Cardiac fibroblast (primary cell): ENCODE measurements at regions not wholly inside any gene's neighbourhood (a gene's known extent, or its start where the extent isn't known, plus 50 kb on each side); places are given as distances from the start of the nearest gene placed in this dataset.
A peak's percentile ranks its signal among the peaks of the same experiment; 100 is the strongest.
"Not testable (repeated sequence)": the region's sequence is repeated elsewhere in the genome, so short reads cannot be mapped to it uniquely, and the experiment has no call there.

Source experiments
- DNase-seq, 2 donors: peaks; one replicate each; pipeline versions ENCODE4 v3.0.0 to v3.0.0-alpha.2; 2010; ENCODE audit warnings: low read depth in 2 of 2
- H3K4me3 ChIP-seq, 2 donors: replicated peaks in 1 of 2; 1 replicate in 1 of 2; 2 replicates in 1 of 2; pipeline ENCODE4 v1.5.1; 2011; ENCODE audit warnings: low read depth in 2 of 2, low read length in 2 of 2, mild to moderate bottlenecking in 2 of 2, moderate library complexity in 1 of 2
- TF ChIP-seq, protein P1 (sequence below): IDR thresholded peaks from one replicate; pipeline ENCODE4 v1.5.1; 2011; ENCODE audit warnings: low read depth, mild to moderate bottlenecking, low read length, inconsistent platforms

DNA sequence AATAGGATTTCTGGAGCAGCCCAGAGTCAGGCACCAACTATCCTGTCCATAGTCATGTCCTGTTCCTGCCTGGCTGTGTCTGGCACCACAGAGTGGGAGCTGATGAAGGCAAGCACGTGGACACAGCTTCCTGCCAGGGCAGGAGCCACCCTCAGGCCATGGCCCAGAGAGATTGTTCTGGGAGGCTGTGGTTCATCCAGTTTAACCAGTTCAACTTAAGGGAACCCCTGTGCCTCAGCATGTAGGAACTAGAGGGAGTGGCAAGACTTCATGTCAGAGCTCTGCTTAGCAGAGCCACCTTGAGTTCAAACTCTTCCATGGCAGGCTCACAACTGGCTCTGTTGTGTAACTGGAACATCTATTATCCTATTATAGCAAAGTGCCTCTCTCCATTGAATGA, 73.2 kb upstream of the NCKAP5 start:
- H3K4me3 ChIP-seq, result no peak overlapping the region
- TF ChIP-seq, protein P1, sequence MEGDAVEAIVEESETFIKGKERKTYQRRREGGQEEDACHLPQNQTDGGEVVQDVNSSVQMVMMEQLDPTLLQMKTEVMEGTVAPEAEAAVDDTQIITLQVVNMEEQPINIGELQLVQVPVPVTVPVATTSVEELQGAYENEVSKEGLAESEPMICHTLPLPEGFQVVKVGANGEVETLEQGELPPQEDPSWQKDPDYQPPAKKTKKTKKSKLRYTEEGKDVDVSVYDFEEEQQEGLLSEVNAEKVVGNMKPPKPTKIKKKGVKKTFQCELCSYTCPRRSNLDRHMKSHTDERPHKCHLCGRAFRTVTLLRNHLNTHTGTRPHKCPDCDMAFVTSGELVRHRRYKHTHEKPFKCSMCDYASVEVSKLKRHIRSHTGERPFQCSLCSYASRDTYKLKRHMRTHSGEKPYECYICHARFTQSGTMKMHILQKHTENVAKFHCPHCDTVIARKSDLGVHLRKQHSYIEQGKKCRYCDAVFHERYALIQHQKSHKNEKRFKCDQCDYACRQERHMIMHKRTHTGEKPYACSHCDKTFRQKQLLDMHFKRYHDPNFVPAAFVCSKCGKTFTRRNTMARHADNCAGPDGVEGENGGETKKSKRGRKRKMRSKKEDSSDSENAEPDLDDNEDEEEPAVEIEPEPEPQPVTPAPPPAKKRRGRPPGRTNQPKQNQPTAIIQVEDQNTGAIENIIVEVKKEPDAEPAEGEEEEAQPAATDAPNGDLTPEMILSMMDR, result peak; percentile 5

DNA sequence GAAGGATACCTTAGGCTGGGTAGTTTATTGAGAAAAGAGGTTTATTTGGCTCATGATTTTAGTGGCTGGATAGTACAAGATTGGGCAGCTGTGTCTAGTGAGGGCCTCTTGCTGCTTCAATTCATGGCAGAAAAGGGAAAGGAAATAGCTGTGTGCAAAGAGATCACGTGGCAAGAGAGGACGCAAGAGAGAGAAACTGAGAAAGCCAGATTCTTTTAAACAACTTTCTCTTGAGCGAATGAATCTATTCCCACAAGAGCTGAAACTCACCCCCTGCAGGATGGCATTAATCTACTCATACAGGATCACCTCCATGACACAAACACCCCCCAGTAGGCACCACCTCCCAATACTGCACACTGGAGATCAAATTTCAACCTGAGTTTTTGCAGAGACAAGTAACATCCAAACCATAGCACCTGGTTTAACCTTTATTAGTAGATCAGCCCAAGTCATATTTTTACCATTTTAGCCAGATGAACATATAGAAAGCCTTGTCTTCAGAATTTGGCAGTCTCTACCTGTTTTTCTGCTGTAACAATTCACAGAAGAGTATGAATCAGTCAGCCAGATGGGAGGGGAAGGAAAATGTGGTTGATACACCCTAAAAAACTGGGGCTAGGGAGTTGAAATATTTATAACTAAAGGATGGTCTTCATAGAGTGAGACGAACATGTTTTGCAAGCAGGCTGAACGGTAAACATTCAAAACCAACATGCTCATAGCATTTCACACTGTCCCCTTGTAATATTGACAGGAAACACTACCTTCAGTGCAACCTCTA, 73.9 kb upstream of the NCKAP5 start:
- TF ChIP-seq, protein P1, result no peak

More for the DNA sequence above, 73.2 kb upstream of the NCKAP5 start:
- DNase-seq, result peak in 1 of 2 donors; percentile 35

DNA sequence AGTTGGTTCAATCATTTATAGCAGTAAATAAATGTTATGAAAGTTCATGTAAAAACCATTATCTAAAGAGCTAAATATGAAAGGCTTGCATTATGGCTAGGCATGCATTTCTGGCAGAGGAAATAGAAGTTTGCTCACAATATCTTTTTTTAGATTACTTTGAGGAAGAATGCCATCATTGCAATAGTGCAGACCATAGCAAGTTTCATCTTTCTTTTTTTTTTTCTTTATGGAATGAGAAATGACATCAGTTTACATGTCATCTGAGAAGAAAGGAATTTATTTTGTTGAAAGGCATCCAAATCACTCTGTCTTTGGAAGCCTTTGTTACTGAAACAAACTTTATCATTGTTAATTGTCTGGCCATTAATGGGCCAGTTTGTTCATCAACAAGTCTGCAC, 74.5 kb upstream of the NCKAP5 start:
- peak; percentile 43 to 60 for DNase-seq
- TF ChIP-seq, protein P1, result no peak

More for the DNA sequence above, 73.9 kb upstream of the NCKAP5 start:
- DNase-seq, result peak in 1 of 2 donors; percentile 20
- no peak overlapping the region for H3K4me3 ChIP-seq

DNA sequence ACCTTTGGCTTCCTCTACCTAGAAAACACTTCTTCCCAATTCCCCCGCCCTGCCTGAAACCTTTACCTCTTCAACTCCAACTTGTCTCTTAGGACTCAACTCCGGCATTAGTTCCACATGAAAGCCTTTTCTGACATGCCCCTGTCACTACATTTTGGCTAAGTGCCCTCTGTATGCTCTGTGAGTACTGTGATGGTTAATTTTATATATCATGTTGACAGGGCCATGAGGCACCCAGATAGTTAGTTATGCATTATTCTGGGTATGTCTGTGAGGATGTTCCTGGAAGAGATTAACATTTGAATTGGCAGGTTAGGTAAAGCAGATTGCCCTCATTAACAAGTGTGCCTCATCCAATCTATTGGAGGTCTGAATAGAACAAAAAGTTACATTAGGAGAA, 75.6 kb upstream of the NCKAP5 start:
- no peak overlapping the region for H3K4me3 ChIP-seq
- DNase-seq, result no peak
- TF ChIP-seq, protein P1, result no peak

More for the DNA sequence above, 74.5 kb upstream of the NCKAP5 start:
- H3K4me3 ChIP-seq, result no peak overlapping the region

DNA sequence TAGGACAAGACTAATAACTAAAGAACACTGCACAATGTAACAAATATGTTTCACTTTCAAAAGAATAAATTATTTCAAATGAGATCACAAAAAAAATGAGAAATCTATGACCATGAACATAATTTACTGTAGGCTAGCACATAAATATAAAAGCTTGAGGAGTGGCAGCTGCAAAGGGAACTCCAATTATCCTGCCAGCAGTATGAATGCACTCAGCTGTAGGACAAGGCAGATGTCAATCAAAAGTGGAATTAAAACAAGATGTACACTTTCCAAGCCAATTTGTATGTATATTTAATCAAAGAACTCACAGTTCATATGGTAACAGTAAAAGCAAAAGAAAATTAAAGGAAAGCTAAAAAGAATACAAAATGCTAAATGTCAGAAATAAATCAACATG, 76.6 kb upstream of the NCKAP5 start:
- no peak for DNase-seq
- H3K4me3 ChIP-seq, result no peak overlapping the region
- TF ChIP-seq, protein P1, result no peak

DNA sequence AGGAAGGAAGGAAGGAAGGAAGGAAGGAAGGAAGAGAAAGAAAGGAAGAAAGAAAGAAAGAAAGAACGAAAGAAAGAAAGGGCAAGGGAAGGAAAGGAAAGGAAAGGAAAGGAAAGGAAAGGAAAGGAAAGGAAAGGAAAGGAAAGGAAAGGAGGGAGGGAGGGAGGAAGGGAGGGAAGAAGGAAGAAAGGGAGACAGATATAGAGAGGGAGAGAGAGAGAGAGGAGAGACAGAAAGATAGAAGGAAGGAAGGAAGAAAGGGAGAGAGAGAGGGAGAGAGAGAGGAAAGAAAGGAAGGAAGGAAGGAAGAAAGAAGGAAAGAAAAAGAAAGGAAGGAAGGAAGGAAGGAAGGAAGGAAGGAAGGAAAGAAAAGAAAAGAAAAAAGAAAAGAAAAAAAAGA, 79.1 kb upstream of the NCKAP5 start:
- not testable (repeated sequence) for H3K4me3 ChIP-seq, DNase-seq

DNA sequence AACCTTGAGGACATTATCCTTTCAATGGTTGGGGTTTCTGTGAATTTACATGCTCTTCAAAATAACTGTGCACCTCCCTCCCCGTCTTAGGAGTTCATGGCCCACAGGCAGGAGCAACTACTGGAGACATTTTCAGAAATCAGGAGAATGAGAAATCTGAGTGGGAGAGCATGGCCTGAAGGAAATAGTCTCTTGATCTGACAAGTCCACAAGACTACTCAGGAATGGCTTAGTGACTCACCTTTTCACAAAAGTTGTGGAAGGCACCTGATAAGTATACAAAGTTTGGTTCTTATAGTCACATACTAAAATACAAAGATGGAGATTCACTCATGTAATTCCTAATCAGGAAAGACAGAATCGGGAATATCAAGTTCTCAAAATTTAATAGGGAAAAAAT, 83.6 kb upstream of the NCKAP5 start:
- no peak overlapping the region for H3K4me3 ChIP-seq
- TF ChIP-seq, protein P1, result no peak

More for the DNA sequence above, 83.6 kb upstream of the NCKAP5 start:
- peak in 1 of 2 donors; percentile 32 for DNase-seq
